ENCODE measurements at regions not wholly inside any gene's neighbourhood (a gene's known extent, or its start where the extent isn't known, plus 50 kb on each side); places are given as distances from the start of the nearest gene placed in this dataset.

DNA sequence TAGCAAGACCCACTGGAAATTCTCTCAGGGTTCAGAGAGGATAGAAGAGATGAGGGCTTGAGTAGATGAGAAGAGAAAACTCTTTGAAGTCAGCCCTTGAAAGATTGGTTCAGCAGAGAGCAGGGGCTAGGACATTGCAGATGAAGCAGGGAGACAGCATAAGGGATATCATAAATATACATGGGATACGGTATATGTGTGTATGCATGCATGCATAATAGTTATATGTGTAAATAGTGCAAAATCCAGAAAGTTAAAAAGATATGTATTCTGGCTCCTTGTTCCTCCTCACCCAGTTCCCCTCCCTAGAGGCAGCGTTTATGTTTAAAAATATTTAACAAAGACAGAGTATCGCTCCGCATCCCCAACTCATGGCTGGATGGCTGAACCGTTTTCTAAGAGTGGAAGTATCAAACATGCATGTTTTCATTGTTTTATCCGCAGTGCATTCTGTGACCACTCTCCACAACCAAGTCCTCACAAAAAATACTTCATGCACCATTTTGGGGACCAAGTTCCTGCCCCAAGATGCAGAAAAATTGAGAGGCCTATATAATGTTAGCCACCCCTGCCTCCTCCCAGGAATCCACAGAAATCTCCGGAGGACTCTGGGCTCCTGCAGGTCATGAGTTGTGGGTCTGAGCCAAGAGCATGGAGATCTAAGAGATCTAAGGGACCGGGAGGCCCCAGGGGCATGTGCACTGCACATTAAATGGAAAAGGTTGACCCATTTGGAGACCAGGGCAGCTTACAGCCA, 119.5 kb downstream of the MTX3 start:
- Histone ChIP-seq H3K4ac (replicated peaks; ENCODE audit: insufficient read length, low read depth, low read length) (no peak overlapping the region), H3K9me3 (ENCODE audit: insufficient read depth in 2 of 2, low read depth in 1 of 2, low read length in 1 of 2) (no peaks in the 10 kb centered on the region), H4K91ac (replicated peaks; ENCODE audit: insufficient read length, low read length) (no peak overlapping the region), H3K4me1 (replicated peaks in 1 of 4; ENCODE audit: control insufficient read depth in 3 of 4, insufficient read depth in 4 of 4, low read length in 3 of 4) (no peaks in the 10 kb centered on the region), H2BK15ac (ENCODE audit: low read length) (no peak overlapping the region), H4K20me1 (replicated peaks in 1 of 2; ENCODE audit: control insufficient read depth in 1 of 2, insufficient read depth in 2 of 2, low read length in 2 of 2) (no peaks in the 10 kb centered on the region), H3K9ac (replicated peaks in 1 of 4; ENCODE audit: extremely low read depth in 1 of 4, low read depth in 3 of 4, low read length in 3 of 4) (no peak overlapping the region), H2AK5ac (ENCODE audit: low read depth, low read length) (no peak overlapping the region), H3K14ac (ENCODE audit: insufficient read length) (no peak overlapping the region), H3K36me3 (ENCODE audit: control insufficient read depth in 2 of 4, insufficient read depth in 4 of 4, low read length in 3 of 4) (no peaks in the 10 kb centered on the region), H3K23ac (ENCODE audit: insufficient read length) (no peak overlapping the region), H3K79me1 (ENCODE audit: low read depth, low read length) (no peaks in the 10 kb centered on the region), H2BK20ac (ENCODE audit: low read length) (no peak overlapping the region), H2BK5ac (ENCODE audit: low read depth, low read length) (no peak overlapping the region), H4K8ac (ENCODE audit: extremely low read depth, insufficient read depth, low read length) (no peak overlapping the region), H3K79me2 (ENCODE audit: control insufficient read depth in 1 of 2, insufficient read depth in 2 of 2, low read length in 2 of 2) (no peaks in the 10 kb centered on the region), H2BK120ac (replicated peaks; ENCODE audit: low read depth, low read length) (no peak overlapping the region), H2BK12ac (ENCODE audit: low read depth, low read length) (no peak overlapping the region), H3K4me2 (ENCODE audit: insufficient read depth in 1 of 2, low read depth in 2 of 2, low read length in 2 of 2) (no peak overlapping the region), H3K27ac (ENCODE audit: low read depth, low read length) (no peak overlapping the region), H3K23me2 (ENCODE audit: low read depth, low read length) (no peaks in the 10 kb centered on the region), H2AFZ (ENCODE audit: low read length) (no peak overlapping the region), H3K56ac (replicated peaks; ENCODE audit: insufficient read length, low read depth, low read length) (no peak overlapping the region), H3K18ac (ENCODE audit: extremely low read depth, low read length) (no peak overlapping the region), H3K27me3 (replicated peaks in 1 of 4; ENCODE audit: control insufficient read depth in 3 of 4, extremely low read depth in 1 of 4, insufficient read depth in 3 of 4, low read length in 3 of 4) (no peaks in the 10 kb centered on the region), H3K4me3 (ENCODE audit: extremely low read depth in 1 of 4, insufficient read depth in 2 of 4, low read depth in 3 of 4, low read length in 4 of 4) (no peak overlapping the region), H4K5ac (ENCODE audit: insufficient read length, low read depth, low read length) (no peak overlapping the region)
- DNase-seq (ENCODE audit: low read depth in 1 of 2, low spot score in 2 of 2) = no peak
- no peak for FAIRE-seq
- CTCF ChIA-PET (ENCODE audit: partially characterized antibody) = interaction anchor here (0.5 kb wide), 1 partner anchor 847 kb away, joined by 3 read pairs; no protein-coding TSS in a partner anchor
- POLR2A ChIA-PET (ENCODE audit: partially characterized antibody) = interaction anchor here (0.7 kb wide), 1 partner anchor 235 kb away, joined by 3 read pairs; no protein-coding TSS in a partner anchor
- WGBS, 2 experiments (ENCODE audit: extremely low coverage in 1 of 2, insufficient coverage in 1 of 2, insufficient read length in 1 of 2, insufficient replicate concordance in 2 of 2, low coverage in 1 of 2, low lambda C conversion rate in 2 of 2, missing lambda C conversion rate in 1 of 2) = 91% methylated on average over 8 of the region's 8 CpGs; no CpG with 5 or more reads in 1 of the 2 experiments
- TF ChIP-seq SIX5 (IDR thresholded peaks at IDR 0.05; ENCODE audit: low read depth, low read length) = no peak
- no peak for TF ChIP-seq POLR2AphosphoS5 (IDR thresholded peaks at IDR 0.05; ENCODE audit: low read depth, low read length)
- no peak for TF ChIP-seq KDM4A (IDR thresholded peaks at IDR 0.05; ENCODE audit: low read depth, low read length, severe bottlenecking)
- TF ChIP-seq, protein P1, sequence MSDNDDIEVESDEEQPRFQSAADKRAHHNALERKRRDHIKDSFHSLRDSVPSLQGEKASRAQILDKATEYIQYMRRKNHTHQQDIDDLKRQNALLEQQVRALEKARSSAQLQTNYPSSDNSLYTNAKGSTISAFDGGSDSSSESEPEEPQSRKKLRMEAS (IDR thresholded peaks at IDR 0.05) = no peak
- TF ChIP-seq, protein P2, sequence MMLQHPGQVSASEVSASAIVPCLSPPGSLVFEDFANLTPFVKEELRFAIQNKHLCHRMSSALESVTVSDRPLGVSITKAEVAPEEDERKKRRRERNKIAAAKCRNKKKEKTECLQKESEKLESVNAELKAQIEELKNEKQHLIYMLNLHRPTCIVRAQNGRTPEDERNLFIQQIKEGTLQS (IDR thresholded peaks at IDR 0.05; ENCODE audit: insufficient read depth, low read depth, low read length) = no peak
- no peak for TF ChIP-seq JUN (IDR thresholded peaks at IDR 0.05; ENCODE audit: low read depth, low read length)
- TF ChIP-seq, protein P3, sequence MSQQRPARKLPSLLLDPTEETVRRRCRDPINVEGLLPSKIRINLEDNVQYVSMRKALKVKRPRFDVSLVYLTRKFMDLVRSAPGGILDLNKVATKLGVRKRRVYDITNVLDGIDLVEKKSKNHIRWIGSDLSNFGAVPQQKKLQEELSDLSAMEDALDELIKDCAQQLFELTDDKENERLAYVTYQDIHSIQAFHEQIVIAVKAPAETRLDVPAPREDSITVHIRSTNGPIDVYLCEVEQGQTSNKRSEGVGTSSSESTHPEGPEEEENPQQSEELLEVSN (IDR thresholded peaks at IDR 0.05) = no peak
- no peak for TF ChIP-seq NRF1 (IDR thresholded peaks at IDR 0.05; ENCODE audit: low read depth, low read length)
- TF ChIP-seq, protein P4, sequence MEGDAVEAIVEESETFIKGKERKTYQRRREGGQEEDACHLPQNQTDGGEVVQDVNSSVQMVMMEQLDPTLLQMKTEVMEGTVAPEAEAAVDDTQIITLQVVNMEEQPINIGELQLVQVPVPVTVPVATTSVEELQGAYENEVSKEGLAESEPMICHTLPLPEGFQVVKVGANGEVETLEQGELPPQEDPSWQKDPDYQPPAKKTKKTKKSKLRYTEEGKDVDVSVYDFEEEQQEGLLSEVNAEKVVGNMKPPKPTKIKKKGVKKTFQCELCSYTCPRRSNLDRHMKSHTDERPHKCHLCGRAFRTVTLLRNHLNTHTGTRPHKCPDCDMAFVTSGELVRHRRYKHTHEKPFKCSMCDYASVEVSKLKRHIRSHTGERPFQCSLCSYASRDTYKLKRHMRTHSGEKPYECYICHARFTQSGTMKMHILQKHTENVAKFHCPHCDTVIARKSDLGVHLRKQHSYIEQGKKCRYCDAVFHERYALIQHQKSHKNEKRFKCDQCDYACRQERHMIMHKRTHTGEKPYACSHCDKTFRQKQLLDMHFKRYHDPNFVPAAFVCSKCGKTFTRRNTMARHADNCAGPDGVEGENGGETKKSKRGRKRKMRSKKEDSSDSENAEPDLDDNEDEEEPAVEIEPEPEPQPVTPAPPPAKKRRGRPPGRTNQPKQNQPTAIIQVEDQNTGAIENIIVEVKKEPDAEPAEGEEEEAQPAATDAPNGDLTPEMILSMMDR (IDR thresholded peaks at IDR 0.05; ENCODE audit: control extremely low read depth in 1 of 3, insufficient read depth in 1 of 3, low read depth in 1 of 3, low read length in 3 of 3) = no peak
